HG02571 (cell line): ENCODE measurements at regions not wholly inside any gene's neighbourhood (a gene's known extent, or its start where the extent isn't known, plus 50 kb on each side); places are given as distances from the start of the nearest gene placed in this dataset.
"Not testable (repeated sequence)": the region's sequence is repeated elsewhere in the genome, so short reads cannot be mapped to it uniquely, and the experiment has no call there.

Source experiments
- ATAC-seq: cut with Tn5 transposase; IDR thresholded peaks from one replicate; pipeline ENCODE4 v1.9.1; 2021; ENCODE audit warnings: mild to moderate bottlenecking, moderate library complexity; ENCODE audit not compliant: unreplicated experiment

DNA sequence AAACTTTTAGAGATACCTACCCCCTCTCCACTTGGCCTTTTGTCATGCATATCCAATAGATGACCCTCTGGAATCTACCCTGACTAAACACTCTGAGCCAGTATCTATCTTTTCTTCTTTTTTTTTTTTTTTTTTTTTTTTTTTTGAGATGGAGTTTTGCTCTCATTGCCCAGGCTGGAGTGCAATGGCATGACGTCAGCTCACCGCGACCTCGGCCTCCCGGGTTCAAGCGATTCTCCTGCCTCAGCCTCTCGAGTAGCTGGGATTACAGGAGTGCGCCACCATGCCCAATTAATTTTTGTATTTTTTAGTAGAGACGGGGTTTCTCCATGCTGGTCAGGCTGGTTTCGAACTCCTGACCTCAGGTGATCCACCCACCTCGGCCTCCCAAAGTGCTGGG, 50.8 kb upstream of the GRIN2B start:
- ATAC-seq = not testable (repeated sequence)

- ATAC-seq = no peak
These were observed 62.4 kb upstream of the GRIN2B start for GRCh38 chr12:14043776-14044175.

DNA sequence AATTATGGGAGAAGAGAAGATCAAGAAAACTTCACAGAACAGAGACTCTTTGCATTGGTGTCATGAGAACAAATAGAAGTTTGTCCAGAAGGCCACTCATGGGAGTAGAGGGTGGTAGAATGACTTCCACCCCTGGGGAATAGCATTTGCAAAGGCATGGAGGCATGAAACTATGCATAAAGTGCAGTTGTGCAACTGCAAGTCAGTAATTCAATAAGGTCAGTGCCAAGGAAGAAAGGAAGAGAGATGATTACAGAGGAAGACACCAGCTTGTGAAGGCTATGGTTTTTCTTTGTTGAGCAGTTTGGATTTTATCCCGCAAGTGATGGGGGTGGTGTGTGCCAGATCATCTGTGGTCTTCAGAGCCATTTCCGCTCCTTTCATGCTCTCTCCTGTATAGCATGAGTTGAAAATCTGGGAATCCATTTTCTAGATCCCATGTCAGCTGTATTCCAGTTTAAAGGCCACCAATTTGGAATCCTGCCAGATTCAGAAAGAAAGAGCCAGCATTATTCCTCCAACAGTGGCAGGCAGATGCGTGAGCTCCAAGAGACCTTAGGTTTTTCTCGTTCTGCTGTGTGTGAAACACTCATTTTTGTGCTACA, 67.6 kb upstream of the GRIN2B start:
- ATAC-seq = no peak

DNA sequence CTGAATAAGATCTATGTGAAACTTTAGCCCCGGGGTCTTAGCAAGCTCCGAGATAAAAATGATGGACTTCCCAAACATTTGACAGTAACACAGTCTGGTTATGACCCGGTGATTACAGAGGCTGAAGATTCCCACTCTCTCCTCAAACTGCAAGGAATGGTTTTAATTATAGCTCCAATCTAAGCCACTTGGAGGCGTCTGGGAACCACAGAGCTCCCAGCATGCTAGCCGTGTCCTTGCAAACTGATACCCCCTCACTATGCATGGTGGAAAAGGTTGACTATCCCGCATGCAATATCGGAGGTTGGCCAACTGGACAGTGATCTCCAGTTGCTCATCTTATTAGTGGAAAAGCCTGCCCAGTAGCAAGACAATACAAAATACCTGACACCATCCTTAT, 76.5 kb upstream of the GRIN2B start:
- no peak for ATAC-seq

DNA sequence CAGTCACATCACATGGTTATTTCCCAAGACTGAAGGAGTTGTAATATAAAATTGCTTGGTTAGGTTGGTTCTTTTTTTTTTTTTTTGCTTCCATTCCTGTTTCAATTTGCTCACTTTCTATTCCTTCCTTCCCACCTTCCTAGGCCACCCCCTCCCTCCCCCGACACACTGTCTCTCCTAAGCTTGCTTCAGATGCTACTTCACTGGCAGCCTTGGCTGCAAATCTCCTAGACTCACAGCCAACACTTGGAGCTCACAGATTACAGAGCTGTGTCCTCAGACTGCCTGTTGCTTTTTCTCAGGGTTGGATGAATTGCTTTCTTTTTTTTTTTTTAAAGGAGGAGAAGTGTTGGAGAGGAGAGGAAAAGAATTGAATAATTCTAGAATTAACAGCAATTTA, 77.3 kb upstream of the GRIN2B start:
- no peak for ATAC-seq

- ATAC-seq = no peak
These were observed 78.1 kb upstream of the GRIN2B start for GRCh38 chr12:14059548-14059947.

- ATAC-seq = no peak
These were observed 84.2 kb upstream of the GRIN2B start for GRCh38 chr12:14065616-14066015.

- no peak for ATAC-seq
These were observed 84.6 kb upstream of the GRIN2B start for GRCh38 chr12:14066021-14066420.

- no peak for ATAC-seq
These were observed 87.6 kb upstream of the GRIN2B start for GRCh38 chr12:14068961-14069360.

DNA sequence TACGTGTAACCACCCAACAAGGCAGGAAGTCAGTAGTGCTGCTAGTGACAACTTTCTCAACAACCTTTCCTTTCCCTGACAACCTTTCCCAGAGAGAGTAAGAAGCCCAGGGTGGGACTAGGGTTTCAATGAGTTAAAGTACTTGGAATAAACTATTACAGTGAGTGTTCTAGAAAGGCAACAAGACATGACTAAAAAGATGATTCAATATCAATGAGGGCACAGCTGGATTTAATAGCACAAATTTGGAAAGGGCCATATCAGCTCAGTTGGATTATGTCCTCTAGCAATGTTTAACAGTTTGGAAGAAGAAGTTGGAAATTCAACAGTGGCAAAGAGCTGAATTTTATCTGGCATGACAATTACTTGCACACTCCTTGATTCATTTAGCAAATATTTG, 90.4 kb upstream of the GRIN2B start:
- ATAC-seq = no peak

DNA sequence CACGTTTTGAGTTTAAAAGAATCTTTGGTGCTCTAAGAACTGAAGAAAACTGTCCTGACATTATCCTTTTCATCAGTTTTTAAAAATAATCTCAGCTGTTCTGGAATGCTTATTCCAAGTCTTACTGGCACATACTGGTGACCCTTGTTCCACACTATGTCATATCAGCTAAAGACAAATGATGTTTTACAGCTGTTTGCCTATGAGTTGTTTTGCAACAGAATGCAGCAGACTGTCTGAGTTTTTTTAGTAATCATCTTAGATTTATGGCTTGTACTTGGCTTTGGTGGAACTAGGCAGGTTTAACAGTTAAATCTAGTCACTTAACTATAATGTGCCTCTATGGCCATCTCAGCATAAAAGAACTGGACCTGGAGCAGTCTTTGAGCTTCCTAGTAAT, 91.6 kb upstream of the GRIN2B start:
- ATAC-seq = no peak

DNA sequence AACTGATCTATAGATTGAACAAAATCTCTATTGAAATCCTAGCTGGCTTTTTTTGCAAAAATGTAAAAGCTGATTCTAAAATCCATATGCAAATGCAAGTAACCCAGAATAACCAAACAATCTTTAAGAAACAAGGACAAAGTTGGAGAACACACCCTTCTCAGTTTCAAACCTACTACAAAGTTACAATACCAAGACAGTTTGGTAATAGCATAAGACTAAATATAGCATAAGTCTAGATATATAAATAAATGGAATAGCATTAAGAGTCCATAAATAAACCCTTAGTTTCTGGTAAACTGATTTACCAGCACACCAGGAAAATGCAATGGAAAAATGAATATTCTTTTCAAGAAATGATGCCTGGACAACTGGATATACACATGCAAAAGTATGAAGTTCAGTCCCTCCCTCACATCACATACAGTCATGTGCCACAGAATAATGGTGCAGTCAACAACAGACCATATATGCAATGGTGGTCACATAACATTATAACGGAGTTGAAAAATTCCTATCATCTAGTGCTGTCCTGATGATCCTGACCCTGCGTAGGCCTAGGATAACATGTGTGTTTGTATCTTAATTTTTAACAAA, 94.5 kb upstream of the GRIN2B start:
- no peak for ATAC-seq

GRCh38 chr12:14076538-14076937, 95.1 kb upstream of the GRIN2B start:
- no peak for ATAC-seq

- ATAC-seq = no peak
These were observed 105.4 kb upstream of the GRIN2B start for GRCh38 chr12:14086838-14087237.

- ATAC-seq = no peak
These were observed 118.6 kb upstream of the GRIN2B start for GRCh38 chr12:14099994-14100393.

GRCh38 chr12:14101556-14101955, 120.2 kb upstream of the GRIN2B start:
- not testable (repeated sequence) for ATAC-seq

- ATAC-seq = peak; percentile 92
These were observed 129.9 kb upstream of the GRIN2B start for GRCh38 chr12:14111230-14111865.

GRCh38 chr12:14113031-14113430, 131.6 kb upstream of the GRIN2B start:
- no peak for ATAC-seq

DNA sequence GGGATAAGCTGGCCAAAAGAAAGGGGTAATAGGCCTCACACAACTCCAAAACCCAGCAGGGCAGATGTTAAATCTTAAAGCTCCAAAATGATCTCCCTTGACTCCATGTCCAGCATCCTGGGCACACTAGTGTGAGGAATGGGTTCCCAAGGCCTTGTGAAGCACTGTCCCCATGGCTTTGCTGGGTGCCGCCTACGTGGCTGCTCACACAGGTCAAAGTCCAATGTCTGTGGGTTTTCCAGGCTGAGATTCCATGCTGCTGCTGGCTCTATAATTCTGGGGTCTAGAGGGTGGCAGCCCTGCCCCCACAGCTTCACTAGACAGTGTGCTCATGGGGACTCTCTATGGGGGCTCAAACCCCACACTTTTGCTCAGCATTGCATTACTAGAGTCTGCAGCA, 145.3 kb upstream of the GRIN2B start:
- no peak for ATAC-seq

DNA sequence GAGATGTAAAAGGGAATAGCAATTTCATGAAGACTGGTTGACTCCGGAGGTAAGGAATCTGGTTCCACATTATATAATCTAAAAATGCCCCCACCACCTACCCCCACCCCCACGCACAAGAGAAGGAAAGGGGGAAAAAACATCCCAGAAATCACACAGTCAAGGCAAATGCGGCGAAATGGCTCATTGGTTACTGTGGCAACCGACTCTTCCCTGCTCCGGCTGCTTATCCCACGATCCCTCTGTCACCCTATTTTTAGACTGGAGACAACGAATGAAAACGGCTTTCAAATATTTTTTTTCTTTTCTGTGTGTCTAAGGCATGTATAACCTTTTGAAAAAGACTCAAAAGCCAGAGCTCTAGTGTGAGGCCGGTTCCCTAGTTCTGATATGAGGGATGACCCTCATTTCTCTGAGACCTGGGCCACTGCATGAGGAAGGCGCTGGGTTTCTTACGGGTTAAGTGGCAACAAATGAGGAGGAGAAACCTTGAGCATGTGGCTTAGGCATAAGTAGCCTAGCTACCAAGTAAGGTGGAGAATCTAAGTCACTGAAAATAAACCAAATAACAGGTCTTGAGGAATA, 148.3 kb upstream of the GRIN2B start:
- ATAC-seq = no peak

- no peak for ATAC-seq
These were observed 154.6 kb upstream of the GRIN2B start for GRCh38 chr12:14135996-14136395.

GRCh38 chr12:14138495-14138894, 157.1 kb upstream of the GRIN2B start:
- ATAC-seq = no peak
